Colon (tissue), 2 donors: ENCODE measurements at regions not wholly inside any gene's neighbourhood (a gene's known extent, or its start where the extent isn't known, plus 50 kb on each side); places are given as distances from the start of the nearest gene placed in this dataset.

Experiments used
- FAIRE-seq: peaks from 2 replicates; lab custom pipeline; 2012; peaks lifted over from hg19 to GRCh38; lab: Jason Lieb, UNC
- donor health status: control.
- donor health status: control.

GRCh38 chr3:96169111-96169766 lies 645.2 kb upstream of the EPHA6 start:
- FAIRE-seq, result no peak

- no peak for FAIRE-seq
Measured at GRCh38 chr3:96172917-96173316, 641.5 kb upstream of the EPHA6 start.

- no peak for FAIRE-seq
Measured at GRCh38 chr3:96175500-96175899, 638.9 kb upstream of the EPHA6 start.

- no peak for FAIRE-seq
Measured at GRCh38 chr3:96182756-96183155, 631.6 kb upstream of the EPHA6 start.

DNA sequence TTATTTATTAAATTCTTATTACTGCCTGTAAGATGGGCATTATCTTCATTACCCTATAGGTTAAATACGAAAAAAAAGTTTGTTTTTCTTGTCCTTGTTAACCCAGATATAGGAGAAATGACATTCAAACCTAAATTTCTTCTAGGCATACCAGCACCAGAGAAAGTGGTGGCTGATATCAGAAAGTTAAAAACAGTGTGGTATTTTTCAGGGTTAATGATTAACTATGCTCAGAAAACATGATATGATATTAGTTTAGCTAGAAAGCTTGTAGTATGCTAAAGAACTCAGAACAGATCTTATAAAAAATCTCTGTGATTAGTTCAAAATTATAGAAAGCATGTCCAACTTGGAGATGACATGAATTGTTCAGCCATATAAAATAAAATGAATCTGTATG lies 630.5 kb upstream of the EPHA6 start:
- no peak for FAIRE-seq

DNA sequence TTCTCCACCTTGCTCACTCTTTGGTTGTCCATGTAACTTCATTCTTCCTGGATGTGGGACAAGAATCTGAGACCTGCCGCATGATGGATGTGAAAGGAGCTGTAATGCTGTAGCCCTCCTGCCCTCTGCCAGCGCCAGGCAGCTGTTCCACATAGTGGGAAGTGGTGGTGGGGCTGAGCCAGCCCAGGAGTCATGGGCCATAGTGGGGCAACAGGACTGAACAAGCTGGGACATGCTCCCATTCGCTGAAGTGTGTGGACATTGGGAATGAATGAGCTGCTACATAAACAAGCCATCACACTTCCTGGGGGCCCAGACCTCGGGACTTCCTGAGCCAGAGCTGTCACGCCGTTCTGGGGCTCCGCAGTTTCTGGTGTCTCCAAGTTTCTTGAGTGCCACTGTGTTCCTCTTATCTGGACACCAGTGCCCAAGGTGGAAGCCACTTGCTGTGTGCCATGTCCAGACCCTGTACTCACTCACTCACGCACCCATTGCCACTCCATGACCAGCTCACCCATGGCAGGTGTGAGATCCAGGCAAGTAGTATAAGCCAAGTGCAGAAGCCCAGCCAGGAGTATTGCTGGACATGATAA lies 624.3 kb upstream of the EPHA6 start:
- no peak for FAIRE-seq

DNA sequence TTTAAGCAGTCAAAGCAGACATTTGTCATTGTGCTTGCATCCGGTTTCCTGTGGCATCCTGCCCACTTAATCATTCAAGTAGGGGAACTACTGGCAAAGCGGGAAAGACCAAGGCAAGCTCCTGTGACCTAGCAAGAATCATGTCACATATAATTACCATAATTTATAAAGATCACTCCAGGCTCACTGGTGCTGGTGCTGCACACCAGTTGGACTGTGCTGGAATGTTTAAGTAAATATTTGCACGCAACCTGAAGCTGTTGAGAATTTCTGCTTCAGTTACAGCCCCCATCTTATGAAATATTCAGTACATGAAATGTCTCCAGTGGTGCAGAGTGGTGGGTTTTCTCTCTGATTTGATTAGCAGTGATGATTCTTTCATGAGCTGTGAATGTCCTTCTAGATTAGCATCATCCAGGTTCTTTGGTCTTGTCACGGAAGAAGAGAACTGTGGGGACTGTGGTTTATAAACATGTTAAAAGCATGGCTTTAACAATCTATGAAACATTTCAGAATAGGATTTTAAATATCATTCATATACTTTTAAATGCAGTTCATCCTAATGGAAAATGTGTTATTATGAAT lies 621.3 kb upstream of the EPHA6 start:
- no peak for FAIRE-seq

- FAIRE-seq, result no peak
Measured at GRCh38 chr3:96200897-96201296, 613.5 kb upstream of the EPHA6 start.

DNA sequence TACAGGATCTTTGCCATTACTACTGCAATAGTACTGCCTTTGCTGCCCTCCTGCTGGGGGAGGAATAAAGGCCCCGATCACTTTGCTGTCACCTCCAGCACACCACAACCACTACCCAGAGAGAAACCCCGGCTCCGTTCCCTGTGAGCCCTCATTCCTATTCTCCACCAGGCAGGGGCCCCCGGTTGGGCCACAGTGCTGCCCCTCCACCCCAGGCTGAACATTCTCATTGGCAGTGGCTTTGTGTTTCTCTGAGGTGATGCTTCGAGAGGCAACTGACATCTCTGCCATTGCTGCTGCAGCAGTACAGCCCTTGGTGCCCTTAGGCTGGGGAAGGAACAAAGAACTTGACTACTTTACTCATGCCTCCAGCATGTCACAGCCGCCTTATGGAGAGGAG lies 612.9 kb upstream of the EPHA6 start:
- no peak for FAIRE-seq

DNA sequence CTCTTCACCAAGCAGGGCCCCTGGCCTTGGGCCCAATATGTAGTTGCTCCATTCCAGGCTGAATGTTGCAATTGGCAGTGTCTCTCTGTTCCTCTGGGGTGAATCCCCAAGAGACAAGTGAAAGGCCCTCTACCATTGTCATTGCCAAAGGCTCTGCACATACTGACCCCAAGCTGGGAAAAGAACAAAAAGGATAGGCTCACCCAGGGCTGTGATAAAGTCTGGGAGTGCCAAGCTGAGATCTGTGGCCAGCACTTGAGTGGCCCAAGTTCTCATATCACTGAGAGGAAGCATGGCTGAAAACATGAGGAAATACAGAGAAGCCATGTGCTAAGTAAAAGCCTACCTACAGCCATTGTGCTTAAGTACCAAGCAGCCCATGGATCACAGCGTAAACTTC lies 612.2 kb upstream of the EPHA6 start:
- no peak for FAIRE-seq

GRCh38 chr3:96209699-96210098 lies 604.7 kb upstream of the EPHA6 start:
- FAIRE-seq, result no peak

- FAIRE-seq, result no peak
Measured at GRCh38 chr3:96213393-96213792, 601.0 kb upstream of the EPHA6 start.

- FAIRE-seq, result no peak
Measured at GRCh38 chr3:96214941-96215340, 599.5 kb upstream of the EPHA6 start.

GRCh38 chr3:96225494-96225893 lies 588.9 kb upstream of the EPHA6 start:
- FAIRE-seq, result no peak

DNA sequence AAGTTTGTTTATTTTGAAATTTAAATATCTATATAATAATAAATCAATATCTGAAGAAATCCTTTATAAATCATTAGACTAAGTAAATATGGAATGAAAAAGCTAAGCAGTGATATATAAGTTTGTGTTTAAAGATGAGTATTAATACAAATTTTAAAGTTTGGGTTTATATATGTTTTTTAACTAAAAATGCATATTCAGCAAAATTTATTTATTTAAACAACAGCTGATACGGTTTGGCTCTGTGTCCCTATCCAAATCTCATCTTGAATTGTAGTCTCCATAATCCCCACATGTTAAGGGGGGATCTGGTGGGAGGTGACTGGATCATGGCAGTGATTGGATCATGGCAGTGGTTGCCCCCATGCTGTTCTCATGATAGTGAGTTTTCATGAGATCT lies 580.7 kb upstream of the EPHA6 start:
- no peak for FAIRE-seq

GRCh38 chr3:96236522-96236921 lies 577.9 kb upstream of the EPHA6 start:
- FAIRE-seq, result no peak

GRCh38 chr3:96259299-96259698 lies 555.1 kb upstream of the EPHA6 start:
- peak; percentile 88 for FAIRE-seq

GRCh38 chr3:96264701-96265100 lies 549.7 kb upstream of the EPHA6 start:
- peak; percentile 5 for FAIRE-seq

- no peak for FAIRE-seq
Measured at GRCh38 chr3:96266395-96267190, 547.8 kb upstream of the EPHA6 start.

DNA sequence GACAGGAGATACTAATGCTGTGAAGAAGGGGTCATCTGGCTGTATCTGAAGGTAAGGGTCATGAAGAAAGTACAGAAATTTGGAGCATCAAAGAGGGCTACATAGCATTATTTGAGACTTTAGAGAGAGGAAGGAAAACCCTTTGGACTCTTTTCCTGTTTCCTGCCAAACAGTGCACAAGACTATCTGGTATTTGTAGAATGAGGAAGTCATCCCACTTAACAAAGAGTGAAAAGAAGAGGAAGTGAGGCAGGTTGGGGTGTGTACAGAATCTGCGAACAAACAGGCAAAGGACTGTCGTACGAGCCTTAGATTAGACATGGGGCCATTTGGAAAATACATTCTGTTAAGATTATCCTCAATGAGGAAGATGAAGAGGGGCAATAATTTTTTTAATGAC lies 546.8 kb upstream of the EPHA6 start:
- FAIRE-seq, result no peak

- no peak for FAIRE-seq
Measured at GRCh38 chr3:96294143-96294542, 520.3 kb upstream of the EPHA6 start.

DNA sequence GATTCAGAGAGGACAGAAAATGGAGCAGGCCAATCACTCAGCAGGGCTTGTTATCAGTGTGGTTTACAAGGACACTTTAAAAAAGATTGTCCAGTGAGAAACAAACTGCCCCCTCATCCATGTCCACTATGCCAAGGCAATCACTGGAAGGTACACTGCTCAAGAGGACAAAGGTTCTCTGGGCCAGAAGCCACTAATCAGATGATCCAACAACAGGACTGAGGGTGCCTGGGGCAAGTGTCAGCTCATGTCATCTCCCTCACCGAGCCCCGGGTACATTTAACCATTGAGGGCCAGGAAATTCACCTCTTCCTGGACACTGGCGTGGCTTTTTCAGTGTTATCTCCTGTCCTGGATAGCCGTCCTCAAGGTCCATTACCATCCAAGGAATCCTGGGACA lies 513.7 kb upstream of the EPHA6 start:
- no peak for FAIRE-seq

- no peak for FAIRE-seq
Measured at GRCh38 chr3:96319166-96319565, 495.2 kb upstream of the EPHA6 start.
